ENCODE measurements at regions not wholly inside any gene's neighbourhood (a gene's known extent, or its start where the extent isn't known, plus 50 kb on each side); places are given as distances from the start of the nearest gene placed in this dataset.

DNA sequence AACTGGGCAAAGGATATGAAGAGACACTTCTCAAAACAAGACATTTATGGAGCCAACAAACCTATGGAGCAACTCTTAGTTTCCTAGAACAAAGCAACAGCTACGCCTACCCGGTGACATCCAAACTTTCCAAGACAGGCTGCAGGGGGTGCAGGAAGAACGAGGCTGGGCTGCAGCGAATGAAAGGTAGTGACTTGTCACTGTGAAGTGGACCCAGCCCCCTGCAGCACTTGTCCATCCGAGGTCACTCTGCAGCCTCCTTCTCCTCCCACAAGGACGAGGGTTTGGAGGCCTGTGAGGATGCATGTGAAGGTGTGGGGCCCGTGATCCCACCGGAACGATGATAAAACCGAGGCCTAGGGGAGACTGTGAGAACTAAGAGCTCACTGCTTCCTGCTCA, 192.6 kb upstream of the RPL38 start:
- no peak overlapping the region for H2AFZ ChIP-seq (ENCODE audit: low read length)
- no peak overlapping the region for H3K56ac ChIP-seq (replicated peaks; ENCODE audit: insufficient read length, low read depth, low read length)
- H2BK20ac ChIP-seq (ENCODE audit: low read length) = no peak overlapping the region
- no peak overlapping the region for H2BK5ac ChIP-seq (ENCODE audit: low read depth, low read length)
- DNase-seq (ENCODE audit: low read depth in 1 of 2, low spot score in 2 of 2) = no peak
- WGBS, 2 experiments (ENCODE audit: extremely low coverage in 1 of 2, insufficient coverage in 1 of 2, insufficient read length in 1 of 2, insufficient replicate concordance in 2 of 2, low coverage in 1 of 2, low lambda C conversion rate in 2 of 2, missing lambda C conversion rate in 1 of 2) = 79% methylated on average over 10 of the region's 10 CpGs; no CpG with 5 or more reads in 1 of the 2 experiments
- no peaks in the 10 kb centered on the region for H3K79me2 ChIP-seq (ENCODE audit: control insufficient read depth in 1 of 2, insufficient read depth in 2 of 2, low read length in 2 of 2)
- H2AK5ac ChIP-seq (ENCODE audit: low read depth, low read length) = no peak overlapping the region
- H3K79me1 ChIP-seq (ENCODE audit: low read depth, low read length) = no peaks in the 10 kb centered on the region
- no peak overlapping the region for H2BK120ac ChIP-seq (replicated peaks; ENCODE audit: low read depth, low read length)
- no peak overlapping the region for H3K4ac ChIP-seq (replicated peaks; ENCODE audit: insufficient read length, low read depth, low read length)
- H4K20me1 ChIP-seq (replicated peaks in 1 of 2; ENCODE audit: control insufficient read depth in 1 of 2, insufficient read depth in 2 of 2, low read length in 2 of 2) = no peaks in the 10 kb centered on the region
- TF ChIP-seq, protein P1, sequence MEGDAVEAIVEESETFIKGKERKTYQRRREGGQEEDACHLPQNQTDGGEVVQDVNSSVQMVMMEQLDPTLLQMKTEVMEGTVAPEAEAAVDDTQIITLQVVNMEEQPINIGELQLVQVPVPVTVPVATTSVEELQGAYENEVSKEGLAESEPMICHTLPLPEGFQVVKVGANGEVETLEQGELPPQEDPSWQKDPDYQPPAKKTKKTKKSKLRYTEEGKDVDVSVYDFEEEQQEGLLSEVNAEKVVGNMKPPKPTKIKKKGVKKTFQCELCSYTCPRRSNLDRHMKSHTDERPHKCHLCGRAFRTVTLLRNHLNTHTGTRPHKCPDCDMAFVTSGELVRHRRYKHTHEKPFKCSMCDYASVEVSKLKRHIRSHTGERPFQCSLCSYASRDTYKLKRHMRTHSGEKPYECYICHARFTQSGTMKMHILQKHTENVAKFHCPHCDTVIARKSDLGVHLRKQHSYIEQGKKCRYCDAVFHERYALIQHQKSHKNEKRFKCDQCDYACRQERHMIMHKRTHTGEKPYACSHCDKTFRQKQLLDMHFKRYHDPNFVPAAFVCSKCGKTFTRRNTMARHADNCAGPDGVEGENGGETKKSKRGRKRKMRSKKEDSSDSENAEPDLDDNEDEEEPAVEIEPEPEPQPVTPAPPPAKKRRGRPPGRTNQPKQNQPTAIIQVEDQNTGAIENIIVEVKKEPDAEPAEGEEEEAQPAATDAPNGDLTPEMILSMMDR (IDR thresholded peaks at IDR 0.05; ENCODE audit: control extremely low read depth in 1 of 3, insufficient read depth in 1 of 3, low read depth in 1 of 3, low read length in 3 of 3) = no peak
- TF ChIP-seq RNF2 (IDR thresholded peaks at IDR 0.05; ENCODE audit: borderline replicate concordance, low read depth, low read length, missing control alignments, poor library complexity, severe bottlenecking) = no peak
- peak in 1 of 2 experiments; percentile 21; a peak in 1 of 4 replicates for TF ChIP-seq RAD21 (IDR thresholded peaks at IDR 0.05 in 1 of 2, conservative IDR thresholded peaks at IDR 0.05 in 1 of 2; ENCODE audit: low read depth in 2 of 2, low read length in 2 of 2)
- TF ChIP-seq EGR1 (IDR thresholded peaks at IDR 0.05; ENCODE audit: borderline replicate concordance, low read depth, low read length) = no peak
- TF ChIP-seq SIRT6 (IDR thresholded peaks at IDR 0.05; ENCODE audit: low read length) = no peak
- H3K27me3 ChIP-seq (replicated peaks in 1 of 4; ENCODE audit: control insufficient read depth in 3 of 4, extremely low read depth in 1 of 4, insufficient read depth in 3 of 4, low read length in 3 of 4) = 0 out of 7 replicates have a peak, but pooled peaks cover 0 to under 1% (median 0%) of the 10 kb centered on the region in 4 experiments
- no peak overlapping the region for H2BK12ac ChIP-seq (ENCODE audit: low read depth, low read length)
- H4K5ac ChIP-seq (ENCODE audit: insufficient read length, low read depth, low read length) = no peak overlapping the region
- FAIRE-seq = no peak
- H4K91ac ChIP-seq (replicated peaks; ENCODE audit: insufficient read length, low read length) = no peak overlapping the region
- H3K36me3 ChIP-seq (ENCODE audit: control insufficient read depth in 2 of 4, insufficient read depth in 4 of 4, low read length in 3 of 4) = no peaks in the 10 kb centered on the region
- no peak overlapping the region for H4K8ac ChIP-seq (ENCODE audit: extremely low read depth, insufficient read depth, low read length)
- ChIA-PET CTCF (ENCODE audit: partially characterized antibody) (interaction anchor here (0.6 to 11.3 kb wide), 8 partner anchors 14 to 364 kb away, joined by 3 to 110 read pairs (median 4); partner anchors contain the start of gene TTYH2), POLR2A (ENCODE audit: partially characterized antibody) (interaction anchor here (0.7 kb wide), 1 partner anchor 193 kb away, joined by 3 read pairs; no protein-coding TSS in a partner anchor)
- H3K4me1 ChIP-seq (replicated peaks in 1 of 4; ENCODE audit: control insufficient read depth in 3 of 4, insufficient read depth in 4 of 4, low read length in 3 of 4) = peaks cover 0 to 9% (median 5%) of the 10 kb centered on the region in 4 experiments; a peak in 6 of 7 replicates
- no peak overlapping the region for H3K27ac ChIP-seq (ENCODE audit: low read depth, low read length)
- H3K9me3 ChIP-seq (ENCODE audit: insufficient read depth in 2 of 2, low read depth in 1 of 2, low read length in 1 of 2) = no peaks in the 10 kb centered on the region
- H3K4me2 ChIP-seq (ENCODE audit: insufficient read depth in 1 of 2, low read depth in 2 of 2, low read length in 2 of 2) = no peak overlapping the region
- H2BK15ac ChIP-seq (ENCODE audit: low read length) = no peak overlapping the region
- H3K23ac ChIP-seq (ENCODE audit: insufficient read length) = no peak overlapping the region
- 0 out of 2 replicates have a peak, but pooled peaks cover 2% of the 10 kb centered on the region for H3K23me2 ChIP-seq (ENCODE audit: low read depth, low read length)
- no peak overlapping the region for H3K14ac ChIP-seq (ENCODE audit: insufficient read length)
- no peak overlapping the region for H3K4me3 ChIP-seq (ENCODE audit: extremely low read depth in 1 of 4, insufficient read depth in 2 of 4, low read depth in 3 of 4, low read length in 4 of 4)
- H3K18ac ChIP-seq (ENCODE audit: extremely low read depth, low read length) = no peak overlapping the region
- H3K9ac ChIP-seq (replicated peaks in 1 of 4; ENCODE audit: extremely low read depth in 1 of 4, low read depth in 3 of 4, low read length in 3 of 4) = no peak overlapping the region
